BLaER1 (cell line): ENCODE measurements at regions not wholly inside any gene's neighbourhood (a gene's known extent, or its start where the extent isn't known, plus 50 kb on each side); places are given as distances from the start of the nearest gene placed in this dataset.

Source experiments
- H3K27ac ChIP-seq: shearing (Covaris generic); formaldehyde crosslinking; 2 replicates; pipeline ENCODE4 v1.8.1; 2022
- H3K27me3 ChIP-seq: shearing (Covaris generic); formaldehyde crosslinking; 2 replicates; pipeline ENCODE4 v1.8.1; 2022
- H3K36me3 ChIP-seq: shearing (Covaris generic); formaldehyde crosslinking; 2 replicates; pipeline ENCODE4 v1.8.1; 2022
- H3K4me1 ChIP-seq: shearing (Covaris generic); formaldehyde crosslinking; 2 replicates; pipeline ENCODE4 v1.8.1; 2022
- H3K4me2 ChIP-seq: shearing (Covaris generic); formaldehyde crosslinking; 2 replicates; pipeline ENCODE4 v1.8.1; 2022
- H3K4me3 ChIP-seq: shearing (Covaris generic); formaldehyde crosslinking; 2 replicates; pipeline ENCODE4 v1.8.1; 2022
- H3K9ac ChIP-seq: shearing (Covaris generic); formaldehyde crosslinking; 2 replicates; pipeline ENCODE4 v1.8.1; 2022
- H3K9me3 ChIP-seq: shearing (Covaris generic); formaldehyde crosslinking; 2 replicates; pipeline ENCODE4 v1.8.1; 2022
- H4K20me1 ChIP-seq: shearing (Covaris generic); formaldehyde crosslinking; 2 replicates; pipeline ENCODE4 v1.8.1; 2022
- Cebpa-rat ChIP-seq: shearing (Covaris generic); IDR thresholded peaks from 2 replicates; pipeline ENCODE4 v1.8.1; 2022

DNA sequence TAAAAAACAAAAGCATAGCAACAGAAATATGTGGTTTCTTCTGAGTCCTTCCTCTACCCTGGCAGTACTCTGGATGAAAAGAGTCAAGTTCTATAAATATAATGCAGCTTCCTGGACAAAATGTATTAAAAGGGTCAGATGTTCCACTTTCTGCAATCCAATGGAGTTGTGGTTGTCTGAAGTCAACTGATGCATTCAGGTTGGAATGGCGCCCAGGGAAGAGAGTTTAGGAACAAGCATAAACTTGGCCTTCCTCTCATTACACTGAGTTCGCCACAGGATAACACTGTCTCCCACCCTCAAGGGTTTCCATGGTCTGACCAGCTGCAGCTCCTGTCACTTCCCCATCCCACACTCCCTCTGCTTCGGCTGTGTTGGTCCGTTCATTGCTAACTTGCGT, 66.4 kb downstream of the PLEKHG1 start:
- no peak overlapping the region for H3K4me3 ChIP-seq
- no peak overlapping the region for H3K9ac ChIP-seq
- H3K4me1 ChIP-seq = peaks cover 22% of the 10 kb centered on the region
- H3K4me2 ChIP-seq = peak overlapping the region; percentile 68
- TF ChIP-seq Cebpa-rat = no peak
- no peaks in the 10 kb centered on the region for H3K27me3 ChIP-seq
- H3K27ac ChIP-seq = peak overlapping the region; percentile 65
- H4K20me1 ChIP-seq = no peaks in the 10 kb centered on the region
- H3K36me3 ChIP-seq = no peaks in the 10 kb centered on the region
- no peaks in the 10 kb centered on the region for H3K9me3 ChIP-seq

DNA sequence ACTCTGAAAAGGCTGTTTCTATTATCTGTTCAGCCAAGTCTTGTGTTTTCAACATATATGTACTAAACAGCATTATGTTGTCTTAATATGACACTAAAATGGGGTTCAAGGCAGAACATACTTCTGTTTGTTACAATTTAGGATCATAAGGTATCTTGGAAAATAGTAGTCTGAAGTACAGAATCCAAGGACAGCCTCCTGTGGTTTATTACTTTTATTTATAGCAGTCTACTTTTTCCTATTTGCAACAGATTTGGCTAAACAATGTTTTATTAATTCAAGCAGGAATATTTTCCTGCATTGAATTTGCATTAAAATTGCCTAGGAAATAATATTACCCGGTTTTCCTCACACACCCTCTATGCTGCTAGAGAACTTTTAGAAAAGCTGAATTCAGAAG, 67.7 kb downstream of the PLEKHG1 start:
- TF ChIP-seq Cebpa-rat = no peak
- Histone ChIP-seq H3K4me2 (no peak overlapping the region), H3K27me3 (no peaks in the 10 kb centered on the region), H4K20me1 (no peaks in the 10 kb centered on the region), H3K27ac (no peak overlapping the region), H3K9ac (no peak overlapping the region), H3K9me3 (no peaks in the 10 kb centered on the region), H3K4me3 (no peak overlapping the region), H3K36me3 (no peaks in the 10 kb centered on the region), H3K4me1 (peaks cover 22% of the 10 kb centered on the region)

DNA sequence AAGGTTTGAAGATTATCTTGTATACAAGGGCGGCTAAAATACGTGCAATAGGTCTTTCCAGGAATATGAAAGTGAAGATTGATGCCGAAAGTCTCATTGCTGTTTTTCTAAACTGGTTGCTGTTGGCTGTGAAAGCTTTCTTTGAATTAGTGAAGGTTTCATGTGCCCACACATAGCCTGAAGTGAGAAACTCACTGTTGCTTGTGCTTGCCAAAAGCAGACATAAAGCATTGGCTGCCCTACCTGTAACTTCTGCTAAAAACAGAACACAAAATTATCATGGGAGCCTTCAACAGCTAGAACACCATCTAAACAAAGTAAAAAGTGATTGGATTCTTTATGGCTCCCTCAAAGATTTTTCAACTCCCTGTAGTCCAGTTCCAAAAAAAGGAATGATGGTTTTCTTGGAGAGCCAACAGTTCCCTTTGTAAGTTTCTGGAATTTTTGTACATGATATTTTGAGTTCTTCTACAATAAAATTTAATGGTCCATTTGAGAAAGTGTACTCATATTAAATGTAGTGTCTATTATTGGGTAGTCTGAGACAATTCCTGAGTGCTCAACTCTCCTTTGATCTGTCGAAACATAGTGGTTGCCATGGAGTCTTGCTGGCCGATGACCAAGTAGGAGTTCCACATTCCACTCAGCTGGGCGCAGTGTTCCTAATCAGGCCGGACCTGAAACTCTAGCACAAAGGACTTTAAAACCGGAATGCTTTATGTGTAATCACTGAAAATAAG, 68.5 kb downstream of the PLEKHG1 start:
- no peak for TF ChIP-seq Cebpa-rat
- Histone ChIP-seq H3K9me3 (no peaks in the 10 kb centered on the region), H3K36me3 (no peaks in the 10 kb centered on the region), H3K4me2 (no peak overlapping the region), H3K27me3 (no peaks in the 10 kb centered on the region), H3K27ac (no peak overlapping the region), H3K4me3 (no peak overlapping the region), H4K20me1 (no peaks in the 10 kb centered on the region), H3K9ac (no peak overlapping the region), H3K4me1 (peaks cover 22% of the 10 kb centered on the region)

DNA sequence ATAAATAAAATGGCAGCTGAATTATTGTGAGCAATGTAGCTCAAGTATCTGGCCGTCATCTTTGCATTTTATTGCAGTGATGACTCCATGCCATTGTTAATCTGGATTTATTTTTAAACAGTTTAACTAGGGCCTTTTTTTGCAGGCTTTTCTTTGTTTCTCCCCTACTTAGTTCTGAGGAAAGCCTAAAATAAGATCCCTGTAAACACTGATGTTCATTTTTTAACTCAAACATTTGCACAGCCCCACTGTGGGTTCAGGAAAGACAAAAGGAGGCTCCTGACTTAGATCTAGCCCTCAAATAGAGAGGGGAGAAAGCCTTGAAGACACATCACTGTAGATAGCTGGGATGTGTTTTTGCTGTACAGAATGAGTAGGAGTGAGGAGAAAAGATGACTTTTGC, 69.2 kb downstream of the PLEKHG1 start:
- Histone ChIP-seq H3K4me2 (no peak overlapping the region), H3K27ac (no peak overlapping the region)

DNA sequence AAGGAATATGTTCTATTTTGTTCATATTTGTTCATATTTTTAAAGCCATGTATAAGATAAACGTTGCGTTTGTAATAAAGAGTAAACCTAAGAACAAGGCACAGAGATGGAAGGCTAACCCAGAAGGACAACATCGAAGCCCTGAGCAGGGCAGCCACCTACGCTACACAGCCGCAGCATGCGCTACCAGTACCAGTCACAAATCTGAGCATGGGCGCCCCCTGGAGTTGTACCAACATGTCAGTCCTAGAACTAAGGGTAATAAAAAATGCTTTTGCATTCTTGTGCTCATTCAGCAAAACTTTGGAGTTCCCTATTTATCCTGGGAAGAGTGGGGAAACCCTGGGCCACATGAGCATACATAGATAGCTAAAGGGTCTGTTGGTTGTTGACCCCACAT, 70.6 kb downstream of the PLEKHG1 start:
- H3K36me3 ChIP-seq = no peaks in the 10 kb centered on the region
- no peak overlapping the region for H3K9ac ChIP-seq
- H3K9me3 ChIP-seq = no peaks in the 10 kb centered on the region
- no peak overlapping the region for H3K27ac ChIP-seq
- H3K27me3 ChIP-seq = no peaks in the 10 kb centered on the region
- H3K4me2 ChIP-seq = no peak overlapping the region
- peaks cover 19% of the 10 kb centered on the region for H3K4me1 ChIP-seq
- TF ChIP-seq Cebpa-rat = no peak
- H3K4me3 ChIP-seq = no peak overlapping the region
- H4K20me1 ChIP-seq = no peaks in the 10 kb centered on the region

More for the DNA sequence above, 69.2 kb downstream of the PLEKHG1 start:
- Histone ChIP-seq H3K4me3 (no peak overlapping the region), H3K4me1 (peaks cover 22% of the 10 kb centered on the region), H3K36me3 (no peaks in the 10 kb centered on the region), H3K9ac (no peak overlapping the region), H4K20me1 (no peaks in the 10 kb centered on the region), H3K27me3 (no peaks in the 10 kb centered on the region), H3K9me3 (no peaks in the 10 kb centered on the region)
- no peak for TF ChIP-seq Cebpa-rat

DNA sequence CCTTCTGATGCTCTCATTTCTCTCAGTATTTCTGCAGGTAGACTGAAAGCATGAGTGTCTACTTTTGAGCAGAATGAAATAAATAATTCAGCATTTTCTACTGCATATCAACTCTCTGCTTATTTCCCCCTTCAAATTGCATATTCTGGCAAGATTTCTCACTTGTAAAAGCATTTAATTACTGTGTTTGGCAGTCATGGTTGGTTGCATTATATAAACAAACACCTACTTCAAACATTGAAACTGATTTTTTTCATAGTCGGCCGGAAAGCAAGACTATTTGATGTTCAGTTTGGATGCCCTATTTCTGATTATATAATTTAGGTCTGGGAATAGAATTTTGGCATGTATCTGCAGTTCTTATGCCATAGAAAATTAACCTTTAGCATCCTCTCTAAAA, 73.1 kb downstream of the PLEKHG1 start:
- H3K27me3 ChIP-seq = no peaks in the 10 kb centered on the region
- H3K36me3 ChIP-seq = no peaks in the 10 kb centered on the region
- no peaks in the 10 kb centered on the region for H4K20me1 ChIP-seq
- H3K9ac ChIP-seq = no peak overlapping the region
- no peaks in the 10 kb centered on the region for H3K9me3 ChIP-seq
- peaks cover 7% of the 10 kb centered on the region; the same call in 1 of the 2 replicates for H3K4me1 ChIP-seq
- H3K4me3 ChIP-seq = no peak overlapping the region
- no peak for TF ChIP-seq Cebpa-rat
- no peak overlapping the region for H3K27ac ChIP-seq
- H3K4me2 ChIP-seq = no peak overlapping the region

DNA sequence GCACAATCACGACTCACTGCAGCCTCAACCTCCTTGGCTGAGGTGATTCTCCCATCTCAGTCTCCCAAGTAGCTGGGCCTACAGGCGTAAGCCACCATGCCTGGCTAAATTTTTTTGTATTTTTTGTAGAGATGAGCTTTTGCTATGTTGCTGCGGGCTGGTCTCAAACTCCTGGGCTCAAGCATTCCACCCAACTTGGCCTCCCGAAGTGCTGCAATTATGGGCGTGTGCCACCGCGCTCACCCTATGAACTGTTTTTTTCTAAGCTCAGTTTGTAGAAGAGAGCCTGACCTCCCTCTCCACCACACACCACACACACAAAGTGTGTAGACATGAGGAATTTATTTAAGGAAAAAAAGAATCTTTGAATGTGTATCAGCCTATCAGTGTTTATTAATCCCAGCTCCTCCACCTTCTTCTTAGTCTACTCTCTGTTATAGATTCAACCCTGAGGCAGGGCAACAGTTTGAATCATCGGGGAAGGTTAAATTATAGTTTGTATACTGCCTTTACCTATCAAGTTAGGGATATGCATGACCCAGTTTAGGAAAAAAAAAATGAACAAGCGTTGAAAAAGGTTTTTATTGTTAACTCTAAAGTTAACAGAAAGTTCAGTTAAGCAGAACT, 74.1 kb downstream of the PLEKHG1 start:
- Histone ChIP-seq H3K36me3 (no peaks in the 10 kb centered on the region), H3K27me3 (no peaks in the 10 kb centered on the region), H3K27ac (no peak overlapping the region), H3K9me3 (no peaks in the 10 kb centered on the region), H3K4me3 (no peak overlapping the region), H3K4me1 (no peaks in the 10 kb centered on the region), H4K20me1 (no peaks in the 10 kb centered on the region), H3K9ac (no peak overlapping the region), H3K4me2 (no peak overlapping the region)
- TF ChIP-seq Cebpa-rat = no peak

DNA sequence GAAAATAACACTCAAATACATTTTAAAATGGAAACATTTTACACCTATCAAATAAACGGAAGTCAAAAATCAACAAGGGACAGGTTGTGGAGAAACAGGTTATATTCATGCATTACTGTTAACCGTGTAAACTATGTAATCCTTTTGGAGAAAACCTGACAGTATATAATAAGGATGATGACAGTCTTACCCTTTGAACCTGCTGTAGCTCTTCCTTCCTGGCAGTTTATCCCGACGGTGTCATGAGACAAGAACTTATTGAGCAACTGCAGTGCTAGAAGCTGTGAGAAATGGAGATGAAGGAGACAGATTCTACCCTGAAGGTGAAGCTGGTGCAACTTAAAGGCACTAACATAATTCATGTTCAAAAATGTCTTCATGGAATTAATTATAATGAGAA, 76.7 kb downstream of the PLEKHG1 start:
- no peaks in the 10 kb centered on the region for H4K20me1 ChIP-seq
- no peaks in the 10 kb centered on the region for H3K36me3 ChIP-seq
- no peak overlapping the region for H3K4me2 ChIP-seq
- H3K9ac ChIP-seq = no peak overlapping the region
- no peak overlapping the region for H3K27ac ChIP-seq
- H3K4me1 ChIP-seq = peaks cover 11% of the 10 kb centered on the region
- H3K9me3 ChIP-seq = no peaks in the 10 kb centered on the region
- TF ChIP-seq Cebpa-rat = no peak
- H3K4me3 ChIP-seq = no peak overlapping the region
- no peaks in the 10 kb centered on the region for H3K27me3 ChIP-seq

DNA sequence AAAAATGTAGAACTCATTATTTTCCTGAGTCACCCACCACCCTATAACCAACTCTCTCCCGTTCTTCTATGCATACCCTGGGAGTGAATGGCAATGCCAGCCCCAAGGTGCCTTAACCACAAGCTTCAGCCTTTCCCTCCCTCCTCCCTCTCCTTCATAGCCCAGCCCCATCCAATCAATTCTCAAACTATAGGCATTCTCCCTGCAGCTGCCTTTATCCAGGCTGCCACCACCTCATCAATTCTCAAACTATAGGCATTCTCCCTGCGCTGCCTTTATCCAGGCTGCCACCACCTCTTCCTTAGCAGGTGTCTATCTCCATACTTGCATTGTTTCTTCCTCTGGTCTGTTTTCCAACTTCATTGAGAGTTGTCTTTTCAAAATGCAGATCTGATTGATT, 77.1 kb downstream of the PLEKHG1 start:
- Histone ChIP-seq H3K4me3 (no peak overlapping the region), H3K27ac (no peak overlapping the region), H3K36me3 (no peaks in the 10 kb centered on the region), H3K27me3 (no peaks in the 10 kb centered on the region), H3K4me2 (no peak overlapping the region), H3K9ac (no peak overlapping the region), H4K20me1 (no peaks in the 10 kb centered on the region), H3K9me3 (no peaks in the 10 kb centered on the region), H3K4me1 (peaks cover 16% of the 10 kb centered on the region)
- TF ChIP-seq Cebpa-rat = no peak

DNA sequence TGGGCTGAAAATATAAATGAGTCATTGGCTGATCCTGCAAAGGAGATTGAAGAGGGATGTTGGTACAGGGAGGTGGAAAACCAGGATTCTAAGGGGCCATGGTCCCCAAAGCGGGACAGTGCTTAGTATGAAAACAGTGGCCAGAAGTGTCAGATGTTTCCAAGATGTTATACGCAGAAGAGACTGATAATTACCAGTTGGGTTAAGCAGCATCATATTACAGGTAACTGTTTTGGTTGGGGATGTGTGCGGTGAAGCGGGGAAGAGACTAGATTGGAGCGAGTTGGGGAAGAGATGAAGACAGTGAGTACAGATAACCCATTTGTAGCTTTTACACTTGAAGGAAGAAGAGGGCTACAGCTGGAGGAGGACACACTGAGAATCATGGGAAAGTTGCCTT, 80.8 kb downstream of the PLEKHG1 start:
- H4K20me1 ChIP-seq = no peaks in the 10 kb centered on the region

More for the DNA sequence above, 80.8 kb downstream of the PLEKHG1 start:
- no peak overlapping the region for H3K4me2 ChIP-seq
- H3K27me3 ChIP-seq = no peaks in the 10 kb centered on the region
- no peak overlapping the region for H3K9ac ChIP-seq
- no peak overlapping the region for H3K4me3 ChIP-seq
- H3K9me3 ChIP-seq = no peaks in the 10 kb centered on the region
- H3K4me1 ChIP-seq = peaks cover 53% of the 10 kb centered on the region
- no peak overlapping the region for H3K27ac ChIP-seq
- no peaks in the 10 kb centered on the region for H3K36me3 ChIP-seq
- TF ChIP-seq Cebpa-rat = no peak
